GM23338 (cell line): ENCODE measurements at regions not wholly inside any gene's neighbourhood (a gene's known extent, or its start where the extent isn't known, plus 50 kb on each side); places are given as distances from the start of the nearest gene placed in this dataset.

ENCODE experiments used
- CREB1 ChIP-seq: fragments of 250-450 bp; sonication (Bioruptor Pico); IDR thresholded peaks from 2 replicates; pipeline ENCODE4 v1.5.0; 2020; ENCODE audit warnings: low read depth, mild to moderate bottlenecking, moderate library complexity
- CTCF ChIP-seq, 2 experiments: fragments of 200-600 bp in 1 of 2; sonication (generic) in 1 of 2; conservative IDR thresholded peaks; 2 replicates each; pipeline versions ENCODE4 v1.5.1 to v1.6.1; 2016 to 2017; ENCODE audit warnings: antibody characterized with exemption in 2 of 2, low read depth in 2 of 2, mild to moderate bottlenecking in 2 of 2, moderate library complexity in 1 of 2
- EZH2 ChIP-seq: fragments of 200-600 bp; sonication (generic); IDR thresholded peaks from one replicate; pipeline ENCODE4 v1.8.0; 2017; ENCODE audit warnings: antibody characterized with exemption, mild to moderate bottlenecking, low read depth; ENCODE audit not compliant: unreplicated experiment
- JUNB ChIP-seq: IDR thresholded peaks from one replicate; pipeline ENCODE4 v1.6.1; 2016; ENCODE audit warnings: antibody characterized with exemption; ENCODE audit not compliant: unreplicated experiment
- NANOG ChIP-seq: IDR thresholded peaks from 2 replicates; pipeline ENCODE4 v1.6.1; 2016; ENCODE audit warnings: antibody characterized with exemption, borderline replicate concordance
- POLR2AphosphoS5 ChIP-seq: IDR thresholded peaks from 2 replicates; pipeline ENCODE4 v1.6.1; 2016; ENCODE audit warnings: antibody characterized with exemption, low read depth
- ZNF331 ChIP-seq: fragments of 250-450 bp; sonication (Bioruptor Pico); IDR thresholded peaks from 2 replicates; pipeline ENCODE4 v1.5.0; 2020; ENCODE audit warnings: low read depth, mild to moderate bottlenecking, moderate library complexity

GRCh38 chr5:171630350-171631065, 155.1 kb upstream of the SMIM23 start:
- no peak for TF ChIP-seq JUNB
- no peak for TF ChIP-seq CTCF (conservative IDR thresholded peaks at IDR 0.05; ENCODE audit: low read depth in 2 of 2)
- TF ChIP-seq ZNF331 (CRISPR knock-in tag): no peak
- TF ChIP-seq EZH2: no peak
- TF ChIP-seq NANOG: no peak
- no peak for TF ChIP-seq POLR2AphosphoS5
- no peak for TF ChIP-seq CREB1 (CRISPR knock-in tag)
